ENCODE measurements at regions not wholly inside any gene's neighbourhood (a gene's known extent, or its start where the extent isn't known, plus 50 kb on each side); places are given as distances from the start of the nearest gene placed in this dataset.

DNA sequence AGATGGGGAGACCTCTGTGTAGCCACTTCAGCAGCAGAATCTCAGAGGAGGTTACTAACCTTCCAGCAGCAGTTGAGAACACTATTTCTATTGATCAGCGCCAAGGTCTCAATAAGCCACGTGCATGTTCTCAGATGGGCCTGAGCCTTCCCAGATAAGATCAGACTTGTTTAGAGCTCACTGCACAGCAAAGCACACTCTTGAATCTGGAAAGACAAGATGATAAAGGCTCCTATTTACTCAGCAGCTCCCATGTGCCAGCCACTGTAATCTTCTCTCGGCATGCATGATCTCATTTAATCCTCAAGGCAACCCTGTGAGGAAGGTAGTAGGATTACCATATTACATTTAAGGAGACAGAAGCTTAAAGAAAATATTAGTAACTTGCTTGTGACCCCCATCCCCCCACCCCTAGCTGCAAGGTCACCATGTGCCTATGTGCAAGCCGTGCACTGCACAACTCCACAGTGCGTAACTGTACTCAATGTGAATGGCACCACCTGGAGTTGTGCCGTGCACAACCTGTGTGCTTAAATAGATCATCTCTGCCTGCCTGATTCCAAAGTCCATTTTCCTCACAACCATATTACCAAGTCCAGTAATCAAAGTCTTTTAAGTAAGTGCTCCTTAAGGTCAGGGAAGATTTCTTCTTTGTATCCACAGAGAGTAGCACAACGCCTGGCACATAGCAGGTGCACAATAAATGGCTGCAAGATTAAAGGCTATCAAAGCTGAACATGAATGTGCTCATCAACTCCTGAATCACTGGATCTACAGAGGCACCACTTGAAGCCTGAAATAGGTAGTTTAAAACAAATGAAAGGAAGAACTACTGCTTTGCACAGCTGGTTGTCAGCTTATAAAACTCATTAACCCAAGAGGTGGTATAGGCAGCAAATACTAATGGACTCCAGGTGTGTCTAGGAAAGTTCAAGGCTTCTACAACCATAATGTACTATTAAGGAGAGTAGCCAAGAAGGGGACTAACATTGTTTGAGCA, 293.8 kb downstream of the BUD13 start:
- TF ChIP-seq, protein P1, sequence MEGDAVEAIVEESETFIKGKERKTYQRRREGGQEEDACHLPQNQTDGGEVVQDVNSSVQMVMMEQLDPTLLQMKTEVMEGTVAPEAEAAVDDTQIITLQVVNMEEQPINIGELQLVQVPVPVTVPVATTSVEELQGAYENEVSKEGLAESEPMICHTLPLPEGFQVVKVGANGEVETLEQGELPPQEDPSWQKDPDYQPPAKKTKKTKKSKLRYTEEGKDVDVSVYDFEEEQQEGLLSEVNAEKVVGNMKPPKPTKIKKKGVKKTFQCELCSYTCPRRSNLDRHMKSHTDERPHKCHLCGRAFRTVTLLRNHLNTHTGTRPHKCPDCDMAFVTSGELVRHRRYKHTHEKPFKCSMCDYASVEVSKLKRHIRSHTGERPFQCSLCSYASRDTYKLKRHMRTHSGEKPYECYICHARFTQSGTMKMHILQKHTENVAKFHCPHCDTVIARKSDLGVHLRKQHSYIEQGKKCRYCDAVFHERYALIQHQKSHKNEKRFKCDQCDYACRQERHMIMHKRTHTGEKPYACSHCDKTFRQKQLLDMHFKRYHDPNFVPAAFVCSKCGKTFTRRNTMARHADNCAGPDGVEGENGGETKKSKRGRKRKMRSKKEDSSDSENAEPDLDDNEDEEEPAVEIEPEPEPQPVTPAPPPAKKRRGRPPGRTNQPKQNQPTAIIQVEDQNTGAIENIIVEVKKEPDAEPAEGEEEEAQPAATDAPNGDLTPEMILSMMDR (conservative IDR thresholded peaks at IDR 0.05; ENCODE audit: low read depth, low read length): no peak
- DNase-seq (ENCODE audit: low read depth): no peak
- H3K4me3 ChIP-seq (ENCODE audit: low read length): no peak overlapping the region

DNA sequence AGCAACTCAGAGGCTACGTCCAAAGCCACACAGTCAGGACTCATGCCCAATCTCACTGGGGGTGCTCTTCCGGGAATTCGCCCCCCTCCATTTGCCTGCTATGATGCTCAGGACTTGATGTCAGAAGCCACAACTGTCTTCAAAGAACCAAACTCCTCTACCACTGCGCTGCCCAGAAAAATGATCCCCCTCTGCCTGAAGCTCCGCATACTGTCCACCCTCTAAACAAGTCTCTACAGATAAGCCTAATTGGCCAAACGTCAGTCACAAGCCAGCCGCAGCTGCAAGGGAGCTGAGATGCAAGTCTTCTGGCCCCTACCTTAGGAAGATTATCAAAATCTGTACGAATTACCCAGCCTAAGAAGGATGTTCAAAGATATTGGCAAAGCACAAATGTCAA, 294.6 kb downstream of the BUD13 start:
- TF ChIP-seq, protein P1 (conservative IDR thresholded peaks at IDR 0.05; ENCODE audit: low read depth, low read length): no peak
- DNase-seq (ENCODE audit: low read depth): no peak
- H3K4me3 ChIP-seq (ENCODE audit: low read length): no peak overlapping the region

DNA sequence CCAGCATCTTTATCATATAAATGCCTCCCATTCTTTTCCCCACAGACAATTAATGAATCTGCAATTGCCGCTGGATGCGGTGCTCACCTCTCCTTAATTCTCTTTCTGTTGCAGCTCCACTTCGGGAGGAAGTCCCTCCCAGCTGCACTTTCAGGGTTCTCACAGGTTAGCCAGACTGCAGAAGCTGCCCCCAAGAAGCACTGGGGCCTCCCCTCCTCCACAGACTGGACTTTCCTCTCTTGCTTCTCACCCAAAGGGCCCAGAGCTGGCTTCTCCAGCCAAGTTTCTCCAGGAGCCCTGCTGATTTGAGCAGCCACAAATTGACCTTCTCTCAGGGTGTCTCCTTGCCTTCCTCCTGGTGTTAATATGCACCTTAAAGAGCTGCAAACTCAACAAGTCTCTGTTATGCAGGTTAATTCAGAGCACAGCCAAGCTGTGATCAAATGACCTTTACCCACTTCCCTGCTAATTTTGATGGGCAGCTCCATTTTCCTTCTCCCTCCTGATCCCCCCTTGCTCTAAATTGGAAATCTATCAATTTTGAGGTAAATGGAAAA, 298.9 kb downstream of the BUD13 start:
- no peak for DNase-seq (ENCODE audit: low read depth)
- TF ChIP-seq, protein P1 (conservative IDR thresholded peaks at IDR 0.05; ENCODE audit: low read depth, low read length): no peak
- H3K4me3 ChIP-seq (ENCODE audit: low read length): no peak overlapping the region

DNA sequence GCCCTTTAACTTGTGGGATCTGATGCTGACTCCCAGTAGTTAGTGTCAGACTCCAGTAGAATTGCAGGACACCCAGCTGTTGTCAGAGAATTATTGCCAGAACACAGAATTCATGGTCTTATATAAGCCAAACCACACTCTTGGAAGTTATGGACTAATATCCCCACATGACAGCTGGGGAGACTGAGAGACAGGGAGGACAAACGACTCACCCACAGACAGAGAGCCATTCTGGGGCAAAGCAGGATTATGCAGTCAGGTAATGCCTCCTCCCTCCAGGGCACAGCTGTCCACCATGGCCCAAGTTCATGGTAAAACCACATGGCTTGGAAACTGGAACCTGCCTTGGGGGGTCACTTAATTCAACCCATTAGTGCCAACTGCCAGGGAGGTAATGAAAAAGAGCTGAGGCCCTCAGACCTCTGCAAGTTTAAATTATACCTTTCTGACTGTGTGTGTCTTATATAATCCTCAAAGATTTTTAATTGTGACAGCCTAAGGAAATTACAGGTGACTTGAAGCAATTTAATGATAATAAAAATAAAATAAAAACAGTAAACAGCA, 299.5 kb downstream of the BUD13 start:
- TF ChIP-seq, protein P1 (conservative IDR thresholded peaks at IDR 0.05; ENCODE audit: low read depth, low read length): no peak
- H3K4me3 ChIP-seq (ENCODE audit: low read length): no peak overlapping the region
- no peak for DNase-seq (ENCODE audit: low read depth)

DNA sequence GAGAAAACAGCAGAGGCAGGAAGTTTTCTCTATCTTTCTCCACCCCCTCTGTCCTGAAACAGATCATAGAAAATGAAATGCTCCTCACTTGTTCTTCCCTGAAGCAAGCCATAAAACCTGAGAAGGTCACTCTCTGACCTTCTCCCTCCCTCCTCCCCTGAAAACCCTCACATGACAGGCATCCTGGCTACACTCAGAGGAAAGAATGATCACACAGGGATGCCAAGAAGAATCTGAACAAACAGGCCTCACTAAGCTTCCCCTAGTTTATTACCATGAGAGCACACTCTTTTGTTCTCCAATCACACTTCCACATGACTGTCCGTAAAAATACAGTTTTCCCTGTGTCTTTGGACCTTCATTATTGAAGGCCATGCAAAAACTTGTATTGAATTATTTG, 300.1 kb downstream of the BUD13 start:
- H3K4me3 ChIP-seq (ENCODE audit: low read length): no peak overlapping the region
- no peak for DNase-seq (ENCODE audit: low read depth)
- TF ChIP-seq, protein P1 (conservative IDR thresholded peaks at IDR 0.05; ENCODE audit: low read depth, low read length): no peak

DNA sequence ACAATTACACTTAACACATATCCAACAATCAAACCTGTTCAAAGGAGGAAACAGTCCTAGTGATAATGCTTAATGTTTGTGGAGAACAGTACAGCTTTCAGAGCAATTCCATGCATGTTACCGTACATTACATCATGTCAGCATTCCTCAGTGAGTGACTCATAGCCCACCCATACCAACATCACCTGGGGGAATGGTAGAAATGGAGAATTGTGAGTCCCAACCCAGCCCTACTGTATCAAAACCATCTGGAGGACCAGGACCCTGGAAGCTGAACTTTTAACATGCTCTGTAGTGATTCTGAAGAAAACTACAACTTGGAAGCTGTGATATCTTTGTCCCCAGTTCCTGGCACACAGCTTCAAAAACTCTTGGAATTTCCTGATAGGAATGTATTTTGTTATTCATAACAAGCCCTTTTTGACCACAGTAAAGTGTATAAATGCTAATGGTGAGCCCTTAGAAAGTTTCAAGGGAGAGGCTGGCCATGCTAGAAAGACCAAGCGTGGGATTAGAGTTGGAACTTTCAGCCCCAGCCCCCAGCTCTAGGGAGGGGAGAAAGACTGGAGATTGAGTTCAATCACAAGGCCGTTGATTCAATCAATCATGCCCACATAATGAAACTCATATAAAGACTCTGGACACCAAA, 301.1 kb downstream of the BUD13 start:
- no peak for DNase-seq (ENCODE audit: low read depth)
- no peak overlapping the region for H3K4me3 ChIP-seq (ENCODE audit: low read length)
- TF ChIP-seq, protein P1 (conservative IDR thresholded peaks at IDR 0.05; ENCODE audit: low read depth, low read length): no peak

All from retinal pigment epithelial cell (primary cell).